GM12864 (cell line): ENCODE measurements at regions not wholly inside any gene's neighbourhood (a gene's known extent, or its start where the extent isn't known, plus 50 kb on each side); places are given as distances from the start of the nearest gene placed in this dataset.

Experiments used
- DNase-seq: peaks from one replicate; pipeline ENCODE4 v3.0.0-alpha.2; 2011; ENCODE audit warnings: low read depth
- H3K4me3 ChIP-seq: 2 replicates; pipeline ENCODE4 v1.5.1; 2011; ENCODE audit warnings: mild to moderate bottlenecking, low read depth, low read length, control low read depth
- CTCF ChIP-seq: IDR thresholded peaks from 2 replicates; pipeline ENCODE4 v1.5.1; 2011; ENCODE audit warnings: low read depth, mild to moderate bottlenecking, moderate library complexity, low read length, control low read depth, inconsistent platforms; ENCODE audit errors: missing control alignments

DNA sequence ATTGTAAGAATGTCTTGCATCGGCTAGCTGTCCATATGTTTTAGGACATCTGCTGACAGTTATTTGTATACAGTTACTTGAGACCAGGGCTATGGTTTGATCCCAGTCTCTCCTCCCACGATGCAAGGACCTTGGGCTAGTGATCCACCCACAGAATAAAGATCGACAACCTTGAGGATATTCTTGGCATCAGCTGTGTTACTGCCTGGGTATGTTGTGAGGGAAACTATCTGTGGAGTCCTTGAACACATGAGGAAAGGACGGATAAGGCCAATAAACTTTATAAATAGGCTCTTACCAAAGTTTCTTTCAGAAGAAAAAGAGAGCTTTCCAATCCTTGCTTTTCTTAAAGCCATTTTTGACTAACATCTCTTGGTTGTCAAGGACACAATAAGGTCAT lies 70.8 kb upstream of the HEY2 start:
- H3K4me3 ChIP-seq: no peak overlapping the region
- no peak for DNase-seq
- TF ChIP-seq CTCF: no peak

DNA sequence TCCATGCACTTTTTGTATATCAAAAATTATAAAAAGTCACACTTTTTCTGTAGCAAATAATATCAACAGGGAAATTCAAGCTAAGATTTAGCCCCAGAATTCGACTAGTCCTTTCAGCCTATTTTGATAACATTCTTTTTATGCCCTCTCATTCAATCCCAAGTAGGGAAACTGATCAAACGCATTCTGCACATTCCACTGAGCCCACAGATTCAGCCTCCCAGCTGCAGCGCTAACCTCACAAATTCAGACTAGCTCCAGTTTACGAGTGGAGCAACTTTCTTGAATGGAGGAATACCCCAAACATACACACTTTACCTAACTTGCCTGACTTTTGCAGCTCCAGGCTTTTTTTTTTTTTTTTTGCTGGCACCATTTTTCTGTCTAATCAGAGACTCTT lies 70.3 kb upstream of the HEY2 start:
- H3K4me3 ChIP-seq: no peak overlapping the region
- TF ChIP-seq CTCF: no peak
- DNase-seq: no peak

DNA sequence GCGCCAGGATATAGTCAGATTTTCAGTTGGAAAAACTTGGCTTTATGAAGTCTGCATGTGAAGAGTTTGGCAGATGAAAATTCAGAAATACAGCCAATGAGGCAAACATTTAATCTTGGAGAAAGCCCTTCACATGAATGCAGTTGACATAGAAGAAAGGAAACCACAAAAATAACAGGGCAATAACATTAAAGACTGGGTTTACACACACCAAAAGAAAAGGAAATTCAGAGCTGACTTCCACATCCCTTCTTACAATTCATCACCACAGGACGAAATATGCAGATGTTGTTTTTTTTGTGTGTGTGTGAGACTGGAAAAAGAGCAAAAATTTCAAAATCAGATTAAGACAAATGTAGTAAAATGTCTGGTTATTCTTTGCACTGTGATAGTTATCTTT lies 69.8 kb upstream of the HEY2 start:
- no peak for TF ChIP-seq CTCF
- H3K4me3 ChIP-seq: no peak overlapping the region
- no peak for DNase-seq

DNA sequence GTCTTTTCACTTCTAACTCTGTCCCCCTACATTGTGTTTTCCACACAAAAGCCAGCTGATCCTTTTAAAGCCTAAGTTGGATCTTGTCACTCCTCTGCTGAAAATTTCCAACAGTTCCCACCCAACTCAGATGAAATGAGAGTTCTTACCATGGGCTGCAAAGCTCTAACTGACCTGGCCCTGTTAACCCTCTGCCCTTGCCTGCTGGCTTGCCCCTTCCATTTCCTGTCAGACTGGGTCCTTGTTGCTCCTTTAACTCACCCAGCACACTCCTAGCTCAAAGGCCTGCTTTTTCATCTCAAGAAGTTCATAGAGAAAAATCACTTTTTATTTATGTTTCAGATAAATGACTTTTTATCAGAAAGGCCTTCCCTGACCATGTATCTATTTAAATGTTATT lies 66.5 kb upstream of the HEY2 start:
- no peak for DNase-seq
- no peak overlapping the region for H3K4me3 ChIP-seq
- no peak for TF ChIP-seq CTCF

DNA sequence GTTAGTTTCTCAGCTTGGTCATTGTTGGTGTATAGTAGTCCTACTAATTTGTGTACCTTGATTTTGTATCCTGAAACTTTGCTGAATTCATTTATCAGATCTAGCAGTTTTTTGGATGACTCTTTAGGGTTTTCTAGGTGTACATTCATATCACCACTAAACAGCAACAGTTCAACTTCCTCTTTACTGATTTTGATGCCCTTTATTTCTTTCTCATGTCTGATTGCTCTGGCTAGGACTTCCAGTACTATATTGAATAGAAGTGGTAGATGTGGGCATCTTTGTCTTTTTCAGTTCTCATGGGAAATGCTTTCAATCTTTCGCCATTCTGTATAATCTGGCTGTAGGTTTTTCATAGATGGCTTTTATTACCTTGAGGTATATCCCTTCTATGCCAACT lies 61.3 kb upstream of the HEY2 start:
- no peak for TF ChIP-seq CTCF
- no peak for DNase-seq
- H3K4me3 ChIP-seq: no peak overlapping the region

- no peak for TF ChIP-seq CTCF
- no peak for DNase-seq
- H3K4me3 ChIP-seq: no peak overlapping the region
These were observed 56.0 kb upstream of the HEY2 start for GRCh38 chr6:125693480-125693879.

DNA sequence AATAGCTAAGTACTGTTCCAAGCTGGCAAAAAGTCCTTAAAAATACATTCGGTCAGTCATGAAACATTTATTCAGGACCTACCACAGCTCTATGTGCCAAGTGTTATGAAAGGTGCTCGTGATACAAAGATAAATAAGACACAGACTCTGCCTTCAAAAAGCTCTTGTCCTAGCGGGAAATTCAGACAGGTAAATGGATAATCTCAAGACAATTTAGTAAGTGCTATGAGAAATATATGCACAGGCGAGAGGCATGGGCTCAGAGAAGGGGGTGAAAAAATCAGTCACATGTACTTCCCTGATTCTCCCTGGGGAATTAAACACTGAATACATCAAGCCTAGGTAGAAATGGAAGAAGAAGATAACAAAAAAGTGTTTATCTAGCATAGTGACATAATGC lies 49.8 kb upstream of the HEY2 start:
- TF ChIP-seq CTCF: no peak
- no peak for DNase-seq
- no peak overlapping the region for H3K4me3 ChIP-seq
